ENCODE measurements at regions not wholly inside any gene's neighbourhood (a gene's known extent, or its start where the extent isn't known, plus 50 kb on each side); places are given as distances from the start of the nearest gene placed in this dataset.

GRCh38 chr1:222196736-222197135, 351.2 kb downstream of the HHIPL2 start (continued):
- TF ChIP-seq CHD7 (IDR thresholded peaks at IDR 0.05; ENCODE audit: insufficient replicate concordance, low read length) (no peak), JUN (IDR thresholded peaks at IDR 0.05; ENCODE audit: low read depth, low read length) (no peak), SIN3A (conservative IDR thresholded peaks at IDR 0.05 in 1 of 2, IDR thresholded peaks at IDR 0.05 in 1 of 2; ENCODE audit: low read depth in 1 of 2, low read length in 2 of 2) (no peak), E2F6 (IDR thresholded peaks at IDR 0.05) (no peak), MAFK (IDR thresholded peaks at IDR 0.05; ENCODE audit: low read depth, low read length) (no peak), CHD1 (IDR thresholded peaks at IDR 0.05; ENCODE audit: low read depth, low read length) (no peak), YY1 (IDR thresholded peaks at IDR 0.05; ENCODE audit: low read depth, low read length) (no peak), PHF8 (conservative IDR thresholded peaks at IDR 0.05; ENCODE audit: low read depth, low read length) (no peak), BRCA1 (IDR thresholded peaks at IDR 0.05; ENCODE audit: low read depth, low read length) (no peak), GTF2F1 (IDR thresholded peaks at IDR 0.05; ENCODE audit: borderline replicate concordance, low read depth, low read length) (no peak)

All from H1 (cell line).